DND-41 (cell line): ENCODE measurements at regions not wholly inside any gene's neighbourhood (a gene's known extent, or its start where the extent isn't known, plus 50 kb on each side); places are given as distances from the start of the nearest gene placed in this dataset.

ENCODE experiments used
- ATAC-seq: fragments of 200-7000 bp; cut with Tn5 transposase; 3 replicates; pipeline ENCODE4 v1.9.1; 2021; ENCODE audit warnings: low read depth; ENCODE audit not compliant: insufficient read depth
- DNase-seq: peaks from one replicate; pipeline ENCODE4 v3.0.0-alpha.2; 2020
- H2AFZ ChIP-seq: 2 replicates; pipeline ENCODE4 v1.6.0; 2012; ENCODE audit warnings: low read depth, low read length
- H3K27ac ChIP-seq: 2 replicates; pipeline ENCODE4 v1.5.1; 2012; ENCODE audit warnings: low read length, inconsistent platforms
- H3K27me3 ChIP-seq: fragments of 200-600 bp; sonication (generic); 2 replicates; pipeline ENCODE4 v1.6.0; 2012; ENCODE audit warnings: low read length, mild to moderate bottlenecking, inconsistent platforms; ENCODE audit not compliant: insufficient read depth, poor library complexity
- H3K36me3 ChIP-seq: 2 replicates; pipeline ENCODE4 v1.5.1; 2012; ENCODE audit warnings: low read length, inconsistent platforms; ENCODE audit not compliant: insufficient read depth
- H3K4me1 ChIP-seq: 2 replicates; pipeline ENCODE4 v1.5.1; 2012; ENCODE audit warnings: mild to moderate bottlenecking, low read length; ENCODE audit not compliant: insufficient read depth
- H3K4me2 ChIP-seq: 2 replicates; pipeline ENCODE4 v1.6.0; 2012; ENCODE audit warnings: mild to moderate bottlenecking, moderate library complexity, low read length, inconsistent platforms; ENCODE audit not compliant: insufficient read depth
- H3K4me3 ChIP-seq, 2 experiments: fragments of 200-600 bp in 1 of 2; shearing (Covaris generic) in 1 of 2; 2 replicates each; pipeline ENCODE4 v1.5.1; 2012 to 2016; ENCODE audit warnings: inconsistent platforms in 2 of 2, low read length in 2 of 2, mild to moderate bottlenecking in 2 of 2, low read depth in 1 of 2, moderate library complexity in 1 of 2
- H3K79me2 ChIP-seq: 2 replicates; pipeline ENCODE4 v1.6.0; 2012; ENCODE audit warnings: low read length, inconsistent platforms; ENCODE audit not compliant: insufficient read depth
- H3K9ac ChIP-seq: 2 replicates; pipeline ENCODE4 v1.6.0; 2012; ENCODE audit warnings: low read depth, mild to moderate bottlenecking, inconsistent platforms, low read length, moderate library complexity
- H3K9me3 ChIP-seq: 2 replicates; pipeline ENCODE4 v1.5.1; 2012; ENCODE audit warnings: low read length, moderate library complexity, mild to moderate bottlenecking, inconsistent platforms; ENCODE audit not compliant: insufficient read depth, severe bottlenecking
- H4K20me1 ChIP-seq: 2 replicates; pipeline ENCODE4 v1.6.0; 2012; ENCODE audit warnings: low read length; ENCODE audit not compliant: insufficient read depth
- CTCF ChIP-seq: IDR thresholded peaks from 2 replicates; pipeline ENCODE4 v1.5.1; 2012; ENCODE audit warnings: borderline replicate concordance, low read length, moderate library complexity, mild to moderate bottlenecking; ENCODE audit not compliant: poor library complexity, severe bottlenecking; ENCODE audit errors: extremely low read depth
- EZH2 ChIP-seq: IDR thresholded peaks from 3 replicates; pipeline ENCODE4 v1.6.1; 2012; ENCODE audit warnings: borderline replicate concordance, low read depth, mild to moderate bottlenecking, moderate library complexity, low read length, inconsistent platforms; ENCODE audit not compliant: severe bottlenecking

- ATAC-seq (no peak), DNase-seq (no peak)
- TF ChIP-seq EZH2 = no peak
- TF ChIP-seq CTCF = no peak
- Histone ChIP-seq H3K9me3 (no peaks in the 10 kb centered on the region), H3K4me1 (no peaks in the 10 kb centered on the region), H3K4me2 (no peak overlapping the region), H3K27me3 (no peaks in the 10 kb centered on the region), H3K36me3 (no peaks in the 10 kb centered on the region), H4K20me1 (no peaks in the 10 kb centered on the region), H3K27ac (no peak overlapping the region), H3K4me3 (no peak overlapping the region), H2AFZ (no peak overlapping the region), H3K79me2 (no peaks in the 10 kb centered on the region), H3K9ac (no peak overlapping the region)
These were observed 483.5 kb downstream of the ARAP2 start for GRCh38 chr4:35760807-35761206.

- Histone ChIP-seq H3K9me3 (no peaks in the 10 kb centered on the region), H3K9ac (no peak overlapping the region), H3K4me3 (no peak overlapping the region), H3K4me2 (no peak overlapping the region), H2AFZ (no peak overlapping the region), H3K27me3 (no peaks in the 10 kb centered on the region), H3K4me1 (no peaks in the 10 kb centered on the region), H3K27ac (no peak overlapping the region), H4K20me1 (no peaks in the 10 kb centered on the region), H3K36me3 (no peaks in the 10 kb centered on the region), H3K79me2 (no peaks in the 10 kb centered on the region)
- no peak for TF ChIP-seq CTCF
- TF ChIP-seq EZH2 = no peak
- no peak for DNase-seq
- ATAC-seq = no peak
These were observed 472.7 kb downstream of the ARAP2 start for GRCh38 chr4:35771571-35771970.

- Histone ChIP-seq H3K9me3 (no peaks in the 10 kb centered on the region), H2AFZ (no peak overlapping the region), H3K9ac (no peak overlapping the region), H3K79me2 (no peaks in the 10 kb centered on the region), H3K4me2 (no peak overlapping the region), H3K4me1 (no peaks in the 10 kb centered on the region), H3K27ac (no peak overlapping the region), H3K4me3 (no peak overlapping the region), H3K27me3 (no peaks in the 10 kb centered on the region), H3K36me3 (no peaks in the 10 kb centered on the region), H4K20me1 (no peaks in the 10 kb centered on the region)
- no peak for ATAC-seq
- DNase-seq = no peak
- no peak for TF ChIP-seq CTCF
- TF ChIP-seq EZH2 = no peak
These were observed 472.0 kb downstream of the ARAP2 start for GRCh38 chr4:35772291-35772690.

- H3K27me3 ChIP-seq = no peaks in the 10 kb centered on the region
- no peaks in the 10 kb centered on the region for H3K9me3 ChIP-seq
- H3K4me1 ChIP-seq = no peaks in the 10 kb centered on the region
- H3K4me2 ChIP-seq = no peak overlapping the region
- no peaks in the 10 kb centered on the region for H3K36me3 ChIP-seq
- H4K20me1 ChIP-seq = no peaks in the 10 kb centered on the region
- H3K9ac ChIP-seq = no peak overlapping the region
- DNase-seq (no peak), ATAC-seq (no peak)
- TF ChIP-seq CTCF (no peak), EZH2 (no peak)
- no peaks in the 10 kb centered on the region for H3K79me2 ChIP-seq
- no peak overlapping the region for H2AFZ ChIP-seq
- no peak overlapping the region for H3K4me3 ChIP-seq
- H3K27ac ChIP-seq = no peak overlapping the region
These were observed 454.3 kb downstream of the ARAP2 start for GRCh38 chr4:35789899-35790574.
